Peyer's patch (tissue), 4 donors: ENCODE measurements at regions not wholly inside any gene's neighbourhood (a gene's known extent, or its start where the extent isn't known, plus 50 kb on each side); places are given as distances from the start of the nearest gene placed in this dataset.

Experiments used
- DNase-seq, 3 donors: peaks; one replicate each; pipeline ENCODE4 v3.0.0-alpha.2; 2017 to 2019
- H3K27ac ChIP-seq, 4 donors: fragments of 200-600 bp; sonication (generic); one replicate each; pipeline ENCODE4 v1.5.1; 2016 to 2019
- H3K27me3 ChIP-seq, 2 donors: fragments of 200-600 bp; sonication (generic); one replicate each; pipeline ENCODE4 v1.5.1; 2019
- H3K36me3 ChIP-seq, 3 donors: fragments of 200-600 bp; sonication (generic); one replicate each; pipeline ENCODE4 v1.5.1; 2016 to 2019
- H3K4me1 ChIP-seq, 4 donors: fragments of 200-600 bp; sonication (generic); one replicate each; pipeline ENCODE4 v1.5.1; 2016 to 2019
- H3K4me3 ChIP-seq, 4 donors: fragments of 200-600 bp; sonication (generic); 1 replicate in 3 of 4; 2 replicates in 1 of 4; pipeline ENCODE4 v1.5.1; 2016 to 2019; ENCODE audit warnings: mild to moderate bottlenecking in 1 of 4
- H3K9me3 ChIP-seq, 4 donors: fragments of 200-600 bp; sonication (generic); one replicate each; pipeline ENCODE4 v1.5.1; 2016 to 2019; ENCODE audit warnings: mild to moderate bottlenecking in 1 of 4
- CTCF ChIP-seq, 6 experiments: fragments of 450-650 bp in 4 of 6; fragments of 200-600 bp in 2 of 6; sonication (generic) in 1 of 6; IDR thresholded peaks; one replicate each; pipeline ENCODE4 v1.5.1; 2017 to 2019; ENCODE audit warnings: antibody characterized with exemption in 6 of 6, mild to moderate bottlenecking in 3 of 6, moderate library complexity in 1 of 6
- POLR2A ChIP-seq, 2 donors: fragments of 450-650 bp; IDR thresholded peaks; one replicate each; pipeline ENCODE4 v1.5.1; 2017; ENCODE audit warnings: antibody characterized with exemption in 2 of 2, mild to moderate bottlenecking in 2 of 2, moderate library complexity in 2 of 2

GRCh38 chr17:69637446-69638156 lies 223.1 kb downstream of the MAP2K6 start:
- TF ChIP-seq POLR2A (IDR thresholded peaks at IDR 0.05), result no peak
- no peak for TF ChIP-seq CTCF (IDR thresholded peaks at IDR 0.05)
- Histone ChIP-seq H3K4me1 (no peaks in the 10 kb centered on the region), H3K9me3 (no peaks in the 10 kb centered on the region), H3K27ac (no peak overlapping the region), H3K36me3 (no peaks in the 10 kb centered on the region), H3K27me3 (no peaks in the 10 kb centered on the region), H3K4me3 (no peak overlapping the region)
- no peak for DNase-seq

GRCh38 chr17:69639096-69639495 lies 224.6 kb downstream of the MAP2K6 start:
- TF ChIP-seq CTCF (IDR thresholded peaks at IDR 0.05) (no peak), POLR2A (IDR thresholded peaks at IDR 0.05) (no peak)
- Histone ChIP-seq H3K4me1 (no peaks in the 10 kb centered on the region), H3K27ac (no peak overlapping the region)

GRCh38 chr17:69640073-69640472 lies 225.6 kb downstream of the MAP2K6 start:
- DNase-seq, result no peak
- no peaks in the 10 kb centered on the region for H3K27me3 ChIP-seq
- H3K9me3 ChIP-seq, result no peaks in the 10 kb centered on the region
- no peak overlapping the region for H3K4me3 ChIP-seq
- TF ChIP-seq CTCF (IDR thresholded peaks at IDR 0.05) (no peak), POLR2A (IDR thresholded peaks at IDR 0.05) (no peak)
- H3K4me1 ChIP-seq, result no peaks in the 10 kb centered on the region
- no peak overlapping the region for H3K27ac ChIP-seq
- no peaks in the 10 kb centered on the region for H3K36me3 ChIP-seq

More at GRCh38 chr17:69639096-69639495, 224.6 kb downstream of the MAP2K6 start:
- Histone ChIP-seq H3K27me3 (no peaks in the 10 kb centered on the region), H3K9me3 (no peaks in the 10 kb centered on the region), H3K4me3 (no peak overlapping the region), H3K36me3 (no peaks in the 10 kb centered on the region)
- no peak for DNase-seq

- Histone ChIP-seq H3K9me3 (no peaks in the 10 kb centered on the region), H3K27ac (no peak overlapping the region), H3K4me3 (no peak overlapping the region), H3K4me1 (no peaks in the 10 kb centered on the region), H3K27me3 (no peaks in the 10 kb centered on the region), H3K36me3 (no peaks in the 10 kb centered on the region)
- TF ChIP-seq POLR2A (IDR thresholded peaks at IDR 0.05) (no peak), CTCF (IDR thresholded peaks at IDR 0.05) (no peak)
- DNase-seq, result no peak
These were observed 229.2 kb downstream of the MAP2K6 start for GRCh38 chr17:69643686-69644085.

- Histone ChIP-seq H3K27me3 (no peaks in the 10 kb centered on the region), H3K4me1 (no peaks in the 10 kb centered on the region), H3K36me3 (no peaks in the 10 kb centered on the region), H3K27ac (no peak overlapping the region), H3K4me3 (no peak overlapping the region), H3K9me3 (no peaks in the 10 kb centered on the region)
- no peak for DNase-seq
- TF ChIP-seq CTCF (IDR thresholded peaks at IDR 0.05) (no peak), POLR2A (IDR thresholded peaks at IDR 0.05) (no peak)
These were observed 232.2 kb downstream of the MAP2K6 start for GRCh38 chr17:69646729-69647128.

GRCh38 chr17:69650881-69651280 lies 236.4 kb downstream of the MAP2K6 start:
- H3K9me3 ChIP-seq, result no peaks in the 10 kb centered on the region
- no peaks in the 10 kb centered on the region for H3K27me3 ChIP-seq
- no peak for DNase-seq
- no peaks in the 10 kb centered on the region for H3K4me1 ChIP-seq
- no peak for TF ChIP-seq POLR2A (IDR thresholded peaks at IDR 0.05)
- TF ChIP-seq CTCF (IDR thresholded peaks at IDR 0.05), result no peak
- H3K27ac ChIP-seq, result no peak overlapping the region
- no peak overlapping the region for H3K4me3 ChIP-seq
- no peaks in the 10 kb centered on the region for H3K36me3 ChIP-seq
